Adrenal gland (tissue), 9 donors: ENCODE measurements at regions not wholly inside any gene's neighbourhood (a gene's known extent, or its start where the extent isn't known, plus 50 kb on each side); places are given as distances from the start of the nearest gene placed in this dataset.

Experiments used
- DNase-seq, 7 donors: peaks; one replicate each; pipeline ENCODE4 v3.0.0-alpha.2; 2019 to 2020
- H3K27ac ChIP-seq, 5 donors: fragments of 200-600 bp; sonication (generic) in 4 of 5; 1 replicate in 3 of 5; 2 replicates in 2 of 5; pipeline versions ENCODE4 v1.5.1 to v1.8.0; 2016 to 2020; ENCODE audit warnings: mild to moderate bottlenecking in 1 of 5
- H3K27me3 ChIP-seq: fragments of 200-600 bp; 2 replicates; pipeline ENCODE4 v1.8.0; 2021
- H3K36me3 ChIP-seq, 2 donors: fragments of 200-600 bp; replicated peaks in 1 of 2; 1 replicate in 1 of 2; 2 replicates in 1 of 2; pipeline versions ENCODE4 v1.5.1 to v1.8.0; 2018 to 2022
- H3K4me1 ChIP-seq, 2 donors: fragments of 200-600 bp; replicated peaks in 1 of 2; 1 replicate in 1 of 2; 2 replicates in 1 of 2; pipeline versions ENCODE4 v1.5.1 to v1.8.0; 2018 to 2021
- H3K4me3 ChIP-seq, 4 donors: fragments of 200-600 bp; sonication (generic) in 3 of 4; one replicate each; pipeline ENCODE4 v1.5.1; 2016 to 2018
- H3K9me3 ChIP-seq, 3 donors: fragments of 200-600 bp; sonication (generic) in 1 of 3; replicated peaks in 1 of 3; 1 replicate in 2 of 3; 2 replicates in 1 of 3; pipeline versions ENCODE4 v1.5.1 to v1.8.0; 2016 to 2021
- CTCF ChIP-seq, 6 experiments: fragments of 450-650 bp in 4 of 6; fragments of 200-600 bp in 2 of 6; sonication (generic) in 1 of 6; IDR thresholded peaks; 1 replicate in 5 of 6; 2 replicates in 1 of 6; pipeline versions ENCODE4 v1.5.1 to v1.8.0; 2016 to 2021; ENCODE audit warnings: antibody characterized with exemption in 6 of 6, mild to moderate bottlenecking in 2 of 6, moderate library complexity in 1 of 6
- POLR2A ChIP-seq, 2 donors: fragments of 450-650 bp; IDR thresholded peaks; one replicate each; pipeline ENCODE4 v1.6.1; 2017; ENCODE audit warnings: antibody characterized with exemption in 2 of 2, mild to moderate bottlenecking in 2 of 2, moderate library complexity in 1 of 2
- WGBS, 4 donors: extraction: QIAGEN DNeasy Blood & Tissue Kit in 2 of 4; methylation state at CpG; one replicate each; pipeline versions ENCODE4 v1.1.5 to v1.1.7; 2013 to 2017; 5-methylcytosine and 5-hydroxymethylcytosine counted together
- intact Hi-C, 2 donors: fragments of 100-400 bp; cut with DNase I; formaldehyde crosslinking; loops; one replicate each; pipeline versions ENCODE4 v1.14.1 to v1.15.0; 2022 to 2023
- donor health status: healthy with polysubstance abuse.
- donor health status: Bipolar disorder and iron deficiency.
- donor health status: DM: yes; HTN: yes; CAD: no.
- donor health status: DM: no; HTN: no; CAD: no.
- donor health status: DM: no; HTN: no; CAD: no.

- no peak overlapping the region for H3K27ac ChIP-seq
- TF ChIP-seq POLR2A (IDR thresholded peaks at IDR 0.05) = no peak
- TF ChIP-seq CTCF (IDR thresholded peaks at IDR 0.05) = no peak
- no peaks in the 10 kb centered on the region for H3K9me3 ChIP-seq
- intact Hi-C loops = no loop called here
- no peak overlapping the region for H3K4me3 ChIP-seq
- no peaks in the 10 kb centered on the region for H3K36me3 ChIP-seq
- H3K4me1 ChIP-seq = no peaks in the 10 kb centered on the region
- no peak for DNase-seq
- H3K27me3 ChIP-seq = no peaks in the 10 kb centered on the region
- 83 to 95% (median 94%) methylated on average over 1 of the region's 1 CpG for WGBS, 4 donors
Observed at GRCh38 chr3:106392915-106393314, 524.1 kb upstream of the CBLB start.

- no peak overlapping the region for H3K27ac ChIP-seq
- H3K27me3 ChIP-seq = no peaks in the 10 kb centered on the region
- no peak for DNase-seq
- no peaks in the 10 kb centered on the region for H3K4me1 ChIP-seq
- WGBS, 4 donors = 93 to 95% (median 94%) methylated on average over 2 of the region's 2 CpGs
- no peaks in the 10 kb centered on the region for H3K36me3 ChIP-seq
- intact Hi-C loops = no loop called here
- TF ChIP-seq CTCF (IDR thresholded peaks at IDR 0.05) (no peak), POLR2A (IDR thresholded peaks at IDR 0.05) (no peak)
- H3K4me3 ChIP-seq = no peak overlapping the region
- H3K9me3 ChIP-seq = no peaks in the 10 kb centered on the region
Observed at GRCh38 chr3:106397006-106397405, 528.2 kb upstream of the CBLB start.

GRCh38 chr3:106398891-106399600 is 530.2 kb upstream of the CBLB start:
- DNase-seq = no peak
- intact Hi-C loops = no loop called here
- no peak overlapping the region for H3K27ac ChIP-seq
- H3K9me3 ChIP-seq = no peaks in the 10 kb centered on the region
- H3K4me3 ChIP-seq = no peak overlapping the region
- no peak for TF ChIP-seq CTCF (IDR thresholded peaks at IDR 0.05)
- no peak for TF ChIP-seq POLR2A (IDR thresholded peaks at IDR 0.05)
- WGBS, 4 donors = 49 to 70% (median 66%) methylated on average over 2 of the region's 2 CpGs
- no peaks in the 10 kb centered on the region for H3K4me1 ChIP-seq
- H3K27me3 ChIP-seq = no peaks in the 10 kb centered on the region
- no peaks in the 10 kb centered on the region for H3K36me3 ChIP-seq

GRCh38 chr3:106399761-106400160 is 530.9 kb upstream of the CBLB start:
- DNase-seq = no peak

More at GRCh38 chr3:106399761-106400160, 530.9 kb upstream of the CBLB start:
- no peaks in the 10 kb centered on the region for H3K27me3 ChIP-seq
- intact Hi-C loops = no loop called here
- H3K9me3 ChIP-seq = no peaks in the 10 kb centered on the region
- H3K4me1 ChIP-seq = no peaks in the 10 kb centered on the region
- no peak overlapping the region for H3K4me3 ChIP-seq
- WGBS, 4 donors = 91 to 93% (median 92%) methylated on average over 4 of the region's 4 CpGs
- H3K27ac ChIP-seq = no peak overlapping the region
- no peaks in the 10 kb centered on the region for H3K36me3 ChIP-seq
- no peak for TF ChIP-seq POLR2A (IDR thresholded peaks at IDR 0.05)
